ENCODE measurements at regions not wholly inside any gene's neighbourhood (a gene's known extent, or its start where the extent isn't known, plus 50 kb on each side); places are given as distances from the start of the nearest gene placed in this dataset.

GRCh38 chr3:144182501-144182900 lies 210.9 kb downstream of the DIPK2A start:
- DNase-seq (ENCODE audit: insufficient read length, low spot score) (no peak), FAIRE-seq (no peak)
- TF ChIP-seq POLR2A (IDR thresholded peaks at IDR 0.05; ENCODE audit: low read depth, low read length): no peak

- FAIRE-seq: no peak
- no peak for TF ChIP-seq POLR2A (IDR thresholded peaks at IDR 0.05; ENCODE audit: low read depth, low read length)
- DNase-seq (ENCODE audit: insufficient read length, low spot score): no peak
Observed at GRCh38 chr3:144185276-144185675, 213.7 kb downstream of the DIPK2A start.

- FAIRE-seq: no peak
- DNase-seq (ENCODE audit: insufficient read length, low spot score): no peak
- no peak for TF ChIP-seq POLR2A (IDR thresholded peaks at IDR 0.05; ENCODE audit: low read depth, low read length)
Observed at GRCh38 chr3:144187531-144188210, 216.0 kb downstream of the DIPK2A start.

- no peak for DNase-seq (ENCODE audit: insufficient read length, low spot score)
- TF ChIP-seq POLR2A (IDR thresholded peaks at IDR 0.05; ENCODE audit: low read depth, low read length): no peak
- FAIRE-seq: no peak
Observed at GRCh38 chr3:144189044-144189443, 217.4 kb downstream of the DIPK2A start.

GRCh38 chr3:144197116-144197515 lies 225.5 kb downstream of the DIPK2A start:
- TF ChIP-seq POLR2A (IDR thresholded peaks at IDR 0.05; ENCODE audit: low read depth, low read length): no peak
- FAIRE-seq (no peak), DNase-seq (ENCODE audit: insufficient read length, low spot score) (no peak)

- TF ChIP-seq POLR2A (IDR thresholded peaks at IDR 0.05; ENCODE audit: low read depth, low read length): no peak
- no peak for DNase-seq (ENCODE audit: insufficient read length, low spot score)
- no peak for FAIRE-seq
Observed at GRCh38 chr3:144197582-144197981, 226.0 kb downstream of the DIPK2A start.

GRCh38 chr3:144200004-144200403 lies 228.4 kb downstream of the DIPK2A start:
- FAIRE-seq: no peak
- DNase-seq (ENCODE audit: insufficient read length, low spot score): no peak

GRCh38 chr3:144200466-144200865 lies 228.8 kb downstream of the DIPK2A start:
- DNase-seq (ENCODE audit: insufficient read length, low spot score): no peak
- no peak for FAIRE-seq
- no peak for TF ChIP-seq POLR2A (IDR thresholded peaks at IDR 0.05; ENCODE audit: low read depth, low read length)

More at GRCh38 chr3:144200004-144200403, 228.4 kb downstream of the DIPK2A start:
- no peak for TF ChIP-seq POLR2A (IDR thresholded peaks at IDR 0.05; ENCODE audit: low read depth, low read length)

- TF ChIP-seq POLR2A (IDR thresholded peaks at IDR 0.05; ENCODE audit: low read depth, low read length): no peak
- FAIRE-seq (no peak), DNase-seq (ENCODE audit: insufficient read length, low spot score) (no peak)
Observed at GRCh38 chr3:144221761-144222160, 250.1 kb downstream of the DIPK2A start.

GRCh38 chr3:144229330-144229729 lies 257.7 kb downstream of the DIPK2A start:
- no peak for FAIRE-seq
- no peak for DNase-seq (ENCODE audit: insufficient read length, low spot score)
- TF ChIP-seq POLR2A (IDR thresholded peaks at IDR 0.05; ENCODE audit: low read depth, low read length): no peak

GRCh38 chr3:144229953-144230352 lies 258.3 kb downstream of the DIPK2A start:
- TF ChIP-seq POLR2A (IDR thresholded peaks at IDR 0.05; ENCODE audit: low read depth, low read length): no peak
- no peak for FAIRE-seq

GRCh38 chr3:144235489-144235888 lies 263.9 kb downstream of the DIPK2A start:
- DNase-seq (ENCODE audit: insufficient read length, low spot score): no peak
- no peak for TF ChIP-seq POLR2A (IDR thresholded peaks at IDR 0.05; ENCODE audit: low read depth, low read length)
- FAIRE-seq: no peak

More at GRCh38 chr3:144229953-144230352, 258.3 kb downstream of the DIPK2A start:
- DNase-seq (ENCODE audit: insufficient read length, low spot score): no peak

GRCh38 chr3:144237351-144237750 lies 265.7 kb downstream of the DIPK2A start:
- no peak for TF ChIP-seq POLR2A (IDR thresholded peaks at IDR 0.05; ENCODE audit: low read depth, low read length)
- no peak for FAIRE-seq
- DNase-seq (ENCODE audit: insufficient read length, low spot score): no peak

- FAIRE-seq: no peak
- no peak for TF ChIP-seq POLR2A (IDR thresholded peaks at IDR 0.05; ENCODE audit: low read depth, low read length)
Observed at GRCh38 chr3:144241404-144241803, 269.8 kb downstream of the DIPK2A start.

GRCh38 chr3:144242747-144243146 lies 271.1 kb downstream of the DIPK2A start:
- no peak for FAIRE-seq
- DNase-seq (ENCODE audit: insufficient read length, low spot score): no peak
- no peak for TF ChIP-seq POLR2A (IDR thresholded peaks at IDR 0.05; ENCODE audit: low read depth, low read length)

More at GRCh38 chr3:144241404-144241803, 269.8 kb downstream of the DIPK2A start:
- DNase-seq (ENCODE audit: insufficient read length, low spot score): no peak

Data from H54 (cell line).